Neural crest cell (in vitro differentiated cells): ENCODE measurements at regions not wholly inside any gene's neighbourhood (a gene's known extent, or its start where the extent isn't known, plus 50 kb on each side); places are given as distances from the start of the nearest gene placed in this dataset.

Source experiments
- DNase-seq: peaks from one replicate; pipeline ENCODE4 v3.0.0; 2021; ENCODE audit warnings: low read depth, mixed read lengths, low spot score
- H3K27ac Mint-ChIP-seq: one replicate; pipeline ENCODE4 v1.8.0; 2021; ENCODE audit warnings: mild to moderate bottlenecking, mixed read lengths; ENCODE audit not compliant: unreplicated experiment
- H3K27me3 Mint-ChIP-seq: 2 replicates; pipeline ENCODE4 v1.8.0; 2021; ENCODE audit warnings: low read depth, mild to moderate bottlenecking, mixed read lengths
- H3K36me3 Mint-ChIP-seq: 2 replicates; pipeline ENCODE4 v1.8.0; 2021; ENCODE audit warnings: low read depth, mild to moderate bottlenecking, mixed read lengths
- H3K4me1 Mint-ChIP-seq: 2 replicates; pipeline ENCODE4 v1.8.0; 2021; ENCODE audit warnings: mixed read lengths
- H3K4me3 Mint-ChIP-seq: one replicate; pipeline ENCODE4 v1.8.0; 2021; ENCODE audit warnings: mild to moderate bottlenecking, mixed read lengths
- H3K9me3 Mint-ChIP-seq: 2 replicates; pipeline ENCODE4 v1.8.0; 2021; ENCODE audit warnings: mixed read lengths
- TF ChIP-seq, protein P1 (sequence below): fragments of 200-600 bp; sonication (generic); conservative IDR thresholded peaks from 2 replicates; pipeline ENCODE4 v1.5.0; 2021; ENCODE audit warnings: antibody characterized with exemption, mild to moderate bottlenecking

DNA sequence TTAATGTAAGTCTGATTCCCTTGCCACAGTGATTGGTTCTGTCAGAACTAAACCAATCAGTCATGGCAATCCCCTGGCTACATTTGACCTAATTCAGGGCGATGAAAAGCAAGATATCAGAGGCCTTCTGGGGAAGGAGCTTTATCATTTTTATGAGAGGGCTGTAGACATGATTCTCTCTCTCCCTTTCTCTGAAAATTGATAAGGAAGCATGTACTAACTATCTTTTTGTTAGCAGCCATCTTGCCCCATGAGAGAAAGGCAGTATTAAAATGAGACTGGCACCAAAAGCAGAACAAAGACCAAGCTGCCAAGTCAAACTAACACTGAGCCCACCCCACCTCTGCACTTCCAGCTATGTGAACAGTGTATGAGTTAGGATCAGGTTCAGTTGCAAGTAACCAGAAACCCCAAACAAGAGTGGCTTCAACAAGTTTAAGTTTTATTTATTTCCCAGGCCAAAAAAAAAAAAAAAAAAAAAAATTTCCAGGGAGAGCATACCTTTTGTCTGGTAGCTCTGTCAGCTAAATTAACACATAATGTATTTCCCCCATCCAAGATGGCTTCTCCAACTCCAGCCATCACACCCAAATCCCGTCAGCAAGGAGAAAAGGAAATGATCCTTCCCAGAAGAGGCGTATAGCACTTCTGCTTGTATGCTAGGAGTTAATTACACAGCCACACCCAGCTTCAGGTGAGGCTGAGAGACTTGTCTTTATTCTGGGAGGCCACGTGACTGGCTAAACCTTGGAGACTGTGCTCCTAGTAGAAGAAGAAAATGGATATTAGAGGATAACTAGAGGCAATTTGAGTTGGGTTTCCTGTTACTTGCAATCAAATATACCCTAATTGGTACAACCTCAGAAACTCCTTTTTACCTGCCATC lies 105.8 kb upstream of the RALGPS2 start:
- H3K27me3 Mint-ChIP-seq, result no peaks in the 10 kb centered on the region
- TF ChIP-seq, protein P1, sequence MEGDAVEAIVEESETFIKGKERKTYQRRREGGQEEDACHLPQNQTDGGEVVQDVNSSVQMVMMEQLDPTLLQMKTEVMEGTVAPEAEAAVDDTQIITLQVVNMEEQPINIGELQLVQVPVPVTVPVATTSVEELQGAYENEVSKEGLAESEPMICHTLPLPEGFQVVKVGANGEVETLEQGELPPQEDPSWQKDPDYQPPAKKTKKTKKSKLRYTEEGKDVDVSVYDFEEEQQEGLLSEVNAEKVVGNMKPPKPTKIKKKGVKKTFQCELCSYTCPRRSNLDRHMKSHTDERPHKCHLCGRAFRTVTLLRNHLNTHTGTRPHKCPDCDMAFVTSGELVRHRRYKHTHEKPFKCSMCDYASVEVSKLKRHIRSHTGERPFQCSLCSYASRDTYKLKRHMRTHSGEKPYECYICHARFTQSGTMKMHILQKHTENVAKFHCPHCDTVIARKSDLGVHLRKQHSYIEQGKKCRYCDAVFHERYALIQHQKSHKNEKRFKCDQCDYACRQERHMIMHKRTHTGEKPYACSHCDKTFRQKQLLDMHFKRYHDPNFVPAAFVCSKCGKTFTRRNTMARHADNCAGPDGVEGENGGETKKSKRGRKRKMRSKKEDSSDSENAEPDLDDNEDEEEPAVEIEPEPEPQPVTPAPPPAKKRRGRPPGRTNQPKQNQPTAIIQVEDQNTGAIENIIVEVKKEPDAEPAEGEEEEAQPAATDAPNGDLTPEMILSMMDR, result no peak
- H3K4me1 Mint-ChIP-seq, result peaks cover 12% of the 10 kb centered on the region
- H3K36me3 Mint-ChIP-seq, result peaks cover 3% of the 10 kb centered on the region
- H3K4me3 Mint-ChIP-seq, result no peak overlapping the region
- H3K27ac Mint-ChIP-seq, result no peak overlapping the region
- H3K9me3 Mint-ChIP-seq, result peaks cover 3% of the 10 kb centered on the region
- no peak for DNase-seq

DNA sequence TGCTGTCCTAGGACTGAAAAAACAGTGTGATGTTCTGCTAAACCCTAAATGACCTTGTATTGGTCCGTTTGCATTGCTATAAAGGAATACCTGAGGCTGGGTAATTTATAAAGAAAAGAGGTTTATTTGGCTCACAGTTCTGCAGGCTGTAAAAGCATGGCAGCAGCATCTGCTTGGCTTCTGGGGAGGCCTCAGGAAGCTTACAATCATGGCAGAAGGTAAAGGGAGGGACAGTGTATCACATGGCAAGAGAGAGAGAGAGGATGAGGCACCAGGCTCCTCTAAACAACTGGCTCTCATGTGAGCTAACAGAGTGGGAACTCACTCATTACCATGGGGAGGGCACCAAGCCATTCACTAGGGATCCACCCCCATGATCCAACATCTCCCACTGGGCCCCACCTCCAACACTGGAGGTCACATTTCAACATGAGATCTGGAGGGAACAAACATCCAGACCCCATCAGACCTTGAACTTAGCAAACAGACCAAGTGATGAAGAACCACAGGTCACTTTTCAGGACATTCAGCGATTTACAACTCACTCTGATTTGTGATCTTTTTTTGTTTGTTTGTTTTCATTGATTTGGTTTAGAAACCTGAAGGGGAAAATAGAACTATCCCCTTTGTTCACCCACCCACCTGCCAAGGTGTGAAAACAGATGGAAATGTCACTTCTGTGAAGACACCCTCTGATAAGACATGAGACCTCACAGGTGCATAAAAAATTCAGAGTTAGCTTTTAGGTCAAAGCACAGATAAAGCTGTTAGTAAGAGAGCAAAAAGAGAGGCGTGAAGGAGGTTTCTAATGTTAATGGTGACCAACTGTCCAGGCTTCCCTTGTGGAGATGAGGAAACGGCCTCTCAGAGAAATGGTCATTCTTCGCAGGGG lies 104.2 kb upstream of the RALGPS2 start:
- DNase-seq, result no peak
- H3K9me3 Mint-ChIP-seq, result peaks cover 3% of the 10 kb centered on the region
- no peak overlapping the region for H3K27ac Mint-ChIP-seq
- no peak overlapping the region for H3K4me3 Mint-ChIP-seq
- TF ChIP-seq, protein P1, result no peak
- peaks cover 8% of the 10 kb centered on the region for H3K4me1 Mint-ChIP-seq
- no peaks in the 10 kb centered on the region for H3K27me3 Mint-ChIP-seq
- H3K36me3 Mint-ChIP-seq, result peaks cover 3% of the 10 kb centered on the region

DNA sequence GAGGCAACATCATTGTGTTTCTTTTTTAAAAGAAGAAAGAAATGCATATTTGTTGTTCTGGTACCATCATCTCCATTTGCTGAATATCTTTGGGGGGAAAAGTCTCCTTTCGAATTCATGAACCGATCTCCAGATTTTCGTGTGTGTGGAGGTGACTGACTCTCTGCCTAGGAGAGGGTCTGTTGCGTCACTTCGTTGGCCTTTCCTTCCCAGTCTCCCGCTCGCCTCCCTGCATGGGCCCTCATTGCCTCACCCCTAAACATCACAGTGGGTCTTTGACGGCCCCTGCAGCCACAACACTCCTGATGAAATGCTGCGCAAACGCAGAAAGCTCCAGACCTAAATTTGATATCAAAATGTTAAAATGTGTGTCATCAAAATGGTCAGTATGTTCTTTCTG lies 103.2 kb upstream of the RALGPS2 start:
- H3K4me3 Mint-ChIP-seq, result no peak overlapping the region
- H3K36me3 Mint-ChIP-seq, result peaks cover 3% of the 10 kb centered on the region
- peaks cover 3% of the 10 kb centered on the region for H3K9me3 Mint-ChIP-seq
- H3K27ac Mint-ChIP-seq, result no peak overlapping the region
- peaks cover 7% of the 10 kb centered on the region for H3K4me1 Mint-ChIP-seq
- H3K27me3 Mint-ChIP-seq, result no peaks in the 10 kb centered on the region
- no peak for DNase-seq
- TF ChIP-seq, protein P1, result no peak

GRCh38 chr1:178625695-178626094 lies 99.3 kb upstream of the RALGPS2 start:
- Mint-ChIP-seq H3K4me3 (no peak overlapping the region), H3K27ac (no peak overlapping the region), H3K9me3 (no peaks in the 10 kb centered on the region), H3K4me1 (no peaks in the 10 kb centered on the region), H3K36me3 (no peaks in the 10 kb centered on the region), H3K27me3 (no peaks in the 10 kb centered on the region)
- TF ChIP-seq, protein P1, result no peak
- no peak for DNase-seq

DNA sequence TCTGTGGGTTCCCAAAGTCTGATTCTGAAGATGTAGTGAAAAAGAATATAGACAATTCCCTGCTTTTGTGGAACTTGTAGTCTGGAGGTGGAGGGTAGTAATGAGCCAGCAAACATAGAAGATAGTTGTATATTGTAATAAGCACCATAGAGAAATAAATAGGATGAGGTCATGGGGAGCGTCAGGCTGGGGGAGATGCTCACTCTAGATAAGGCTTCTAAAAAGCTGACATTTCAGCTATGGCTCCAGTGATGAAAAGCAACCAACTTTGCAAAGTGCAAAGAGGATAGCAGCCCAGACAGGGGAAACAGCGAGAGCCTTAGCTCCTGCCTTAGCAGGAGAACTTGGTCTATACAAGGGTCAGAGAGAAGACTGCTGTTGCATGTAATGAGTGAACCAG lies 98.0 kb upstream of the RALGPS2 start:
- Mint-ChIP-seq H3K27ac (no peak overlapping the region), H3K36me3 (no peaks in the 10 kb centered on the region), H3K27me3 (no peaks in the 10 kb centered on the region), H3K4me3 (no peak overlapping the region), H3K4me1 (no peaks in the 10 kb centered on the region), H3K9me3 (no peaks in the 10 kb centered on the region)
- no peak for DNase-seq
- TF ChIP-seq, protein P1, result no peak
